Rectal smooth muscle tissue (tissue), 1 donor: ENCODE measurements at regions not wholly inside any gene's neighbourhood (a gene's known extent, or its start where the extent isn't known, plus 50 kb on each side); places are given as distances from the start of the nearest gene placed in this dataset.

ENCODE experiments used
- H3K27ac ChIP-seq: one replicate; pipeline ENCODE4 v1.7.0; 2013; ENCODE audit warnings: low read depth, low read length, inconsistent platforms
- H3K27me3 ChIP-seq: one replicate; pipeline ENCODE4 v1.7.0; 2013; ENCODE audit warnings: low read length; ENCODE audit not compliant: control insufficient read depth, insufficient read depth
- H3K36me3 ChIP-seq: one replicate; pipeline ENCODE4 v1.7.0; 2013; ENCODE audit warnings: low read length; ENCODE audit not compliant: control insufficient read depth, insufficient read depth
- H3K4me1 ChIP-seq: one replicate; pipeline ENCODE4 v1.7.0; 2013; ENCODE audit warnings: low read length; ENCODE audit not compliant: control insufficient read depth, insufficient read depth
- H3K4me3 ChIP-seq: one replicate; pipeline ENCODE4 v1.7.0; 2013; ENCODE audit warnings: low read length
- H3K9ac ChIP-seq: one replicate; pipeline ENCODE4 v1.7.0; 2013; ENCODE audit warnings: low read length

DNA sequence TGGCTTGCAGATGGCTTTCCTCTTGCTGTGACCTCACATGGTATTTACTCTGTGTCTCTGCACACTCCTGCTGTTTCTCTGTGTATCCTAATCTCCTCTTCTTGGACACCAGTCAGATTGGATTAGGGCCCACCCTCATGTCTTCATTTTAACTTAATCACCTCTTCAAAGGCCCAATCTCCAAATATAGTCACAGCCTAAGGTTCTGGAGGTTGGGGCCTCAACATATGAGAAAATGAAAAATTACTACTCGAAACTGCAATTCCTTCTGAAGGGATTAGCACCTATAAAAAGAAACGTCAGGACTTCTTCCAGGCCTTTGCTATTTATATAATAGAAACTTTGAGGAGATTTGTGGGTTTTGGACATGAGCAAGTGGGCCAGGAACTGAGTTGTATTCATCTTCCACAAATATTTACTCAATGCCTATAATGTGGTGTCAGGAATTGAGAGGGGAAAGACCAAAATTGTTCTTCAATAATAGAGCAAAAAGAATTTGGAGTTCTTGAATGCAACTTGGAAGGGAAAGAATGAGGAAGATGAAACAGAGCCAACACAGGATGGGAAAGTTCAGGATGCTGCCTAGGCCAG, 270.0 kb upstream of the FN1 start:
- Histone ChIP-seq H3K4me1 (peaks cover 3% of the 10 kb centered on the region), H3K27ac (peak overlapping the region; percentile 73), H3K36me3 (no peaks in the 10 kb centered on the region), H3K4me3 (no peak overlapping the region), H3K27me3 (no peaks in the 10 kb centered on the region), H3K9ac (no peak overlapping the region)

DNA sequence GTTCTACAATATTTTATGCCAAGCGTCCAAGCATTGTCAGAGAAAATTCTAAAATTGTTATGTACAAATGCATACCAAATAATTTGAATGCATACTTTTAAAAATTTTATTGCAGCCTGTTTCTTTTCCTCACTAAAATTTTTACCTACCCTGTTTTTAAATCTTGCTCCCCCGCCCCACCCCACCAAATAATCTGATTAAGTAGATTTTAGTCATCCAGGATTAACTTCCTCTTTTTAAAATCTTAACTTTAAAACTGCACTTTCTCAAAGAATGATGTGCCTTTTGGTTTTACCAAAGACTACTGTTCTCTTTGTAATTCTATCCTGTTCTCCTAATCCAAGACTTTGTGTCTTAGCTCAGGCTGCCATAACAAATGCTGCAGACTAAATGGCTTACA, 269.4 kb upstream of the FN1 start:
- Histone ChIP-seq H3K27me3 (no peaks in the 10 kb centered on the region), H3K9ac (no peak overlapping the region), H3K36me3 (no peaks in the 10 kb centered on the region), H3K4me1 (peaks cover 9% of the 10 kb centered on the region), H3K27ac (peak overlapping the region; percentile 73), H3K4me3 (no peak overlapping the region)

DNA sequence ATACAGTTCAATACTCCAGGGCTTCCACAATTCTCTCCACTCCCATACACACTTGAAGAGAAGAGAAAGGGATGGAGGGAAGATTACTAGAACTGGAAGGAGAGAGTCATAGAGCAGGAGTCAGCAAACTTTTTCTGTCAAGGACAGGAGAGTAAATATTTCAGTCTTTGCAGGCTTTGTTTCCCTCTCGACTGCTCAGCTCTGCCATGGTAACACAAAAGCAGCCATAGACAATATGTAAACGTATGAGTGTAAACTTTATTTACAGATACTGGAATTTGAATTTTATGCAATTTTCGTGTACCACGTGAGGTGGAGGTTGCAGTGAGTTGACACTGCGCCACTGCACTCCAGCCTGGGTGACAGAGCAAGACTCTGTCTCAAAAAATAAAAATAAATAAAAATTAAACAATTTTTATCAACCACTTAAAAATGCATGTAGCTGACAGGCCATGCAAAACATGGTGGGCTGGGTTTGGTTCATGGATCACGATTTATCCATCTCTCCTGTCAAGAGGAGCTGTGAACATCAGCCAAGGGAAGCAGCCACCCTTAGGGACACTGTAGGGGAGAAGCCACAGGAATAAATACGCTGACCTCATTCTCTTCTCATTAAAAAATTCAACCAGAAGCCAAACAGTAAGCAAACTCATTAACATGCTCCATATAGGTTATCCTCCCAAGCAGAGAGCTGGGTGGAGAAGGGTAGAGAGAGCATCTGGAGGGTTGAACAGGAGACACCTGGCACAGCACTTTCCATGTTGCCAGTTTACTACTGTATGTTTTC, 266.4 kb upstream of the FN1 start:
- Histone ChIP-seq H3K4me1 (peaks cover 11% of the 10 kb centered on the region), H3K27ac (peak overlapping the region; percentile 26), H3K9ac (no peak overlapping the region), H3K36me3 (no peaks in the 10 kb centered on the region), H3K27me3 (no peaks in the 10 kb centered on the region), H3K4me3 (no peak overlapping the region)

DNA sequence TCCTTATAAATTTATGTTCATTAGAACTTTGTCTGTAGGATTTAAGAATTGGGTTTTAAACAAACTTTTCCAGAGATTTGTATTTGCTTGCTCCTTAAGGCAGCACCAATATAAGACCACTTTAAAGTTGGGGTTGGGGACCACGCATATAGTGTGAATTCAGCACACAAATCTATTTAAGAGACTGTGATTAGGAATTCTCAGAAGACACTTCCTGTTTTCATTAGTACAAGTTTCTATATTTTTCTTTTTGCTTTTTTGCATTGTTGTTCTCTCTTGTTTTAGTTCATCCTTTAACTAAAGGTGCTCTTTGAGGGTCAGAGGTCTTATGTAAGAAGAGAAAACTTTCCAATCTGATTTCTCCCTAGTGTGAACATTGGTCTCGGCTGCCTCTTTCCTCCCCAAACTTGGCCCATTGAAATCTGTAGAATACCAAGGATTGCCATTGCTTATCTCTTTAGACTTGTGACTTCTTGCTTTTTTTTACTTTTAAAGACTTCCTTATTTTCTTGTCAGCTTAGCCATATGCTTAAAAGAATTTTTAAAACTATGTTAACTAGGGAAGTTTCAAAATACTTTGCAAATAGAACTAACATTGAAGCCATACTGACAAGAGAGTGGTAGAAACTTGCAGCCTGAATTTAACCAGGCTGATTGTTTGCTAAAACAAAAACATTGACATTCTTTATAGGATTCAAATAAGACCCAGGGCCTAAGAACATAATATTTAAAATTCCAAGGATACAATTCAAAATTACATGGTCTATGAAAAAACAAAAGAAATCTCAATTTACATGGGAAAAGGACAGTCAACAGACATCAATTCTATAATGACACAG, 264.1 kb upstream of the FN1 start:
- H3K9ac ChIP-seq: no peak overlapping the region
- no peak overlapping the region for H3K4me3 ChIP-seq
- H3K36me3 ChIP-seq: no peaks in the 10 kb centered on the region
- peak overlapping the region; percentile 84 for H3K27ac ChIP-seq
- peaks cover 11% of the 10 kb centered on the region for H3K4me1 ChIP-seq
- H3K27me3 ChIP-seq: no peaks in the 10 kb centered on the region

DNA sequence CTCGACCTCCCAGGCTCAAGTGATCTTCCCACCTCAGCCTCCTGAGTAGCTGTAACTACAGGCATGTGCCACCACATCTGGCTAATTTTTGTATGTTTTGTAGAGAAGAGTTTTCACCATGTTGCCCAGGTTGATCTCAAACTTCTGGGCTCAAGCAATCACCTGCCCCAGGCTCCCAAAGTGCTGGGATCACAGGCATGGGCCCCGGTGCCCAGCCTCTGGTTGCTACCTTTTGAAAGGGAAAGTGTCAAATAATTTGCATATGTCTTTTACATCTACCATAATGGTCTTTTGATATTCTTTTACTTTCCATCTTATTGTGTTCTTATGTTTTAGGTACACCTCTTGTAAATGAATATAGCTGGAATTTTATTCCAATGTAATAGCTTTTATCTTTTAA, 263.1 kb upstream of the FN1 start:
- Histone ChIP-seq H3K4me3 (no peak overlapping the region), H3K9ac (no peak overlapping the region), H3K36me3 (no peaks in the 10 kb centered on the region), H3K4me1 (peaks cover 13% of the 10 kb centered on the region), H3K27me3 (no peaks in the 10 kb centered on the region), H3K27ac (no peak overlapping the region)

DNA sequence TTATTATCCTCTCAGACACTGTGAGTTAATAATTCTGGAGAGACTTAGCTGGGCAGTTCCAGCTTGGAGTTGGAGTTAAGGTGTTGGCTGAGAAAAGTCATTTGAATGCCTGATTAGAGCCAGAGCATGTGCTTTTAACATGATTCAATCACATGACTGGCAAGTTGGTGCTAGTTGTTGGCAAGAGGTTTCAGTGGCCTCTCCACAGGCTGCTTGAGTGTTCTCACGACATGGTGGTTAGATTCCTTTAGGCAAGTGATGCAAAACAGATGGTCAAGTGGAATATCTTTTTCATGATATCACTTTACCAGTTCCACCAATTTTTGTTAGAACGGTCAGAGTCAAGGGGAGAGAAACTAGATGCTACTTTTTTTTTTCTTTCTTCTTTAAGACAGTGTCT, 262.7 kb upstream of the FN1 start:
- Histone ChIP-seq H3K27ac (peak overlapping the region; percentile 48), H3K4me1 (peaks cover 17% of the 10 kb centered on the region), H3K9ac (no peak overlapping the region), H3K4me3 (no peak overlapping the region), H3K27me3 (no peaks in the 10 kb centered on the region), H3K36me3 (no peaks in the 10 kb centered on the region)

DNA sequence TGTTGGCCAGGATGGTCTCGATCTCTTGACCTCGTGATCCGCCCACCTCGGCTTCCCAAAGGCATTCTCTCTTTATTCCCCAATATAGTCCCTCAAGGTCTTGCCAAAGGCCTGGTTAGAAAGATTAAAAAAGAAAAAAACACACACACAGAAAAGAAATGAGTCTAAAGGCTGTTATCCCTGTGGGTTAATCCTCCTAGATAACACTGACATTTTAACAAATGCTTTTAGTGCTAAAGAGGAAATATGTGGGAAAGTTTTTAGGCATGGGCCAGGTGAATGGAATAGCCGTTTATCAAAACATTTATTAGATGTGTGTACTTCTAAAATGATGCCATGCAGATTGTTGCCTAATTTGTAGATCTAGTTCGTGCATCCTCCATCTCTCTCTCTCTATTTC, 261.6 kb upstream of the FN1 start:
- H3K4me3 ChIP-seq: no peak overlapping the region
- no peak overlapping the region for H3K27ac ChIP-seq
- no peaks in the 10 kb centered on the region for H3K27me3 ChIP-seq
- peaks cover 23% of the 10 kb centered on the region for H3K4me1 ChIP-seq
- H3K9ac ChIP-seq: no peak overlapping the region
- H3K36me3 ChIP-seq: no peaks in the 10 kb centered on the region

DNA sequence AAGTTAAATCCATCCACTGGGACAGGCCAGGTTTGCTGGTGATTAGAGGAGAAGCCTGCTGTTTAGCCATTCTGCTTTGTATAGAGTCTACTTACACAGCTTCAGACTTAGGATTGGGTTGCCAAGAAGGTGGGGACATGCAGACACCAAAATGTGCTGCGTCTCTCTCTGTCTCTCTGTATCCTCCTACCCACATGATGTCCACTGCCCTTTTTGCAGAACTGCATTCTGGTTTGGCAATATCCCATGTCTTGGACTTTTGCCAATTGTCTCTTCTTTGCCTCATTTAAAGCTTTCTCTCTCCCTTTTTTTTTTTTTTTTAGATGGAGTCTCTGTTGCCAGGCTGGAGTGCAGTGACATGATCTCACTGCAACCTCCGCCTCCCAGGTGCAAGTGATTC, 261.1 kb upstream of the FN1 start:
- Histone ChIP-seq H3K36me3 (no peaks in the 10 kb centered on the region), H3K27ac (peak overlapping the region; percentile 24), H3K4me1 (peaks cover 24% of the 10 kb centered on the region), H3K4me3 (no peak overlapping the region), H3K9ac (no peak overlapping the region), H3K27me3 (no peaks in the 10 kb centered on the region)

DNA sequence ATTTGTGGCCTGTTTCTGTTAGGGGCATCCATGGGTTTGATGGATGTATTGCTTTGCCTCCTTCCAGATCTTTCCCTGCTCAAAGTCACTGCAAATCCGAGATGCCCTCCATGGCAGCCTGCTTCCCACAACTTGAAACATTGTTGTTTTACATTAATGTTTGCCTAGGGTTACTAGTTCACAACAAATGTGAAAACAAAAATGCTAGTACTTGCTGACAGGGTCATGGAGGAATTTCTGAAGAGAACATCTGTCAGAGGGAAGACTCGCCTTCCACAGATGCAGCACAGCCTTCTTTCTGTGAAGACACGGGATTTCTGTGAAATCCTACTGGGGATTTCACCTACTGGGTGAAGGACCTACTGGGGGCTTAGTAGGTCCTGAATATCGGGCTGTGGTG, 260.0 kb upstream of the FN1 start:
- no peak overlapping the region for H3K27ac ChIP-seq
- H3K9ac ChIP-seq: no peak overlapping the region
- no peak overlapping the region for H3K4me3 ChIP-seq
- no peaks in the 10 kb centered on the region for H3K27me3 ChIP-seq
- no peaks in the 10 kb centered on the region for H3K36me3 ChIP-seq
- H3K4me1 ChIP-seq: peaks cover 22% of the 10 kb centered on the region

DNA sequence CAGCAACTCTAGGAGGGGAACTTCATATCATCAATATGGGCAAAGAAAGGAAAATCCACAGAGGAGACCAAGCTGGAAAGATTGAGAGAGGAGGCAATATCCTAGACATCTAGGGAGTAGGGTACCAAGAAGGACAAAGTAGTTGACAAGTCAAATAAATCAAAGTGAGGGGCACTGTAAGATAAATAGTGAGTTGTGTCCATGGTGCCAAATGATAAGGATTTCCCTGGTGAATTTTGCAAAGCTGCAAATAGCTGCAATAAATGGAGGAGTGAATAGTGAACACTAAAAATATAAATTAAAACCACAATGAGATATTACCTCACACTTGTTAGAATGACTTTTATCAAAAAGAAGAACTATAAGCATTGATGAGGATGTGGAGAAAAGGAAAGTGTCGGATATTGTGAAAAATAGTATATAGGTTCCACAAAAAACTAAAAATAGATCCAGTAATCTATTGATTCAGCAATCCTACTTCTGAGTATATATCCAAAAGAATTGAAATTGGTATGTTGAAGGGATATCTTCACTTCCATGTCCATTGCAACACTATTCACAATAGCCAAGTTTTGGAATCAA, 258.2 kb upstream of the FN1 start:
- no peak overlapping the region for H3K9ac ChIP-seq
- no peak overlapping the region for H3K4me3 ChIP-seq
- no peaks in the 10 kb centered on the region for H3K27me3 ChIP-seq
- H3K36me3 ChIP-seq: no peaks in the 10 kb centered on the region
- peak overlapping the region; percentile 78 for H3K27ac ChIP-seq
- H3K4me1 ChIP-seq: peaks cover 14% of the 10 kb centered on the region

DNA sequence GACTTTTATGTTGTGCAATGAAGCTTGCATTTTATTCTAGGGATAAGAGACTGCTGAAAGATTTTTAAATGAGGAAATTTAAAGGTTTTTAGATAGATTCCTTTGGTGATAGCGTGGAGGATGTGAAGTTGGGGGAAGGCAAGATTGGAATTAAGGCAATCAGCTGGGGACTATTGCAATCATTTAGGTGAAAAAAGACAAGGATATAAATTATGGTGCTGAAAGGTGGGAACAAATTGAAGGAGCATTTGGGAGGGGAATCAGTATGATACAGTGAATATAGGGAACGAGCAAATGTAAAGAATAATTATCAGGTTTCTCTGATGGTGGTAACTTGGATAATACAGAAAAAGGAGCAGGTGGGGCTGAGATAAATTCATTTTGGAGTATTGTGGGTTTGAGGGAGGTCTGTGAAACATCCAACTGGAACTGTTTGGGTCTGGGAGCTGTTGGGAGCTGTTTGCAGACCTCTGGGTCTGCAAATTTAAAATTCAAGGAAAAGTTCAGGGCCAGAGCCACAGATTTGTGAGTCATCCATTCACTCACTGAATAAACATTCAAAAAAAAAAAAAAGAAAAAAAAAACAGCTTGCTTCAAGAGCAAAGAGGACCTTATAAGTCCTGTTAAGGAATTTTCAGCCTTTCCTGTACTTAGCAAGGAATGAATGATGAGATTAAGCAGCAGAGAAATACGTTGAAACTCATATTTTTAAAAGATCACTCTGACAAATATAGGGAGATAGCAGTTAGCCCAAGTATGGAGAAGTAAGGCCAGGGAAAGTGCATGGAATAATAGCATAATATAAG, 257.5 kb upstream of the FN1 start:
- peak overlapping the region; percentile 78 for H3K27ac ChIP-seq
- H3K4me3 ChIP-seq: no peak overlapping the region
- no peaks in the 10 kb centered on the region for H3K27me3 ChIP-seq
- H3K4me1 ChIP-seq: peaks cover 14% of the 10 kb centered on the region
- H3K9ac ChIP-seq: no peak overlapping the region
- no peaks in the 10 kb centered on the region for H3K36me3 ChIP-seq
